BE2C (cell line): ENCODE measurements at regions not wholly inside any gene's neighbourhood (a gene's known extent, or its start where the extent isn't known, plus 50 kb on each side); places are given as distances from the start of the nearest gene placed in this dataset.
"Not testable (repeated sequence)": the region's sequence is repeated elsewhere in the genome, so short reads cannot be mapped to it uniquely, and the experiment has no call there.

ENCODE experiments used
- DNase-seq: peaks from one replicate; pipeline ENCODE4 v3.0.0-alpha.2; 2020
- H3K27me3 ChIP-seq: fragments of 250-450 bp; sonication (Bioruptor Pico); 2 replicates; pipeline ENCODE4 v1.5.1; 2020; ENCODE audit warnings: mild to moderate bottlenecking
- H3K36me3 ChIP-seq: fragments of 250-450 bp; sonication (Bioruptor Pico); 2 replicates; pipeline ENCODE4 v1.5.1; 2020; ENCODE audit warnings: mild to moderate bottlenecking
- H3K4me1 ChIP-seq: fragments of 250-450 bp; sonication (Bioruptor Pico); 2 replicates; pipeline ENCODE4 v1.5.1; 2020
- H3K4me3 ChIP-seq: 2 replicates; pipeline ENCODE4 v1.5.1; 2011; ENCODE audit warnings: low read depth, low read length
- H3K9me3 ChIP-seq: fragments of 250-450 bp; sonication (Bioruptor Pico); 2 replicates; pipeline ENCODE4 v1.5.1; 2020
- TF ChIP-seq, protein P1 (sequence below): IDR thresholded peaks from 2 replicates; pipeline ENCODE4 v1.5.1; 2012; ENCODE audit warnings: mild to moderate bottlenecking, low read depth, low read length

DNA sequence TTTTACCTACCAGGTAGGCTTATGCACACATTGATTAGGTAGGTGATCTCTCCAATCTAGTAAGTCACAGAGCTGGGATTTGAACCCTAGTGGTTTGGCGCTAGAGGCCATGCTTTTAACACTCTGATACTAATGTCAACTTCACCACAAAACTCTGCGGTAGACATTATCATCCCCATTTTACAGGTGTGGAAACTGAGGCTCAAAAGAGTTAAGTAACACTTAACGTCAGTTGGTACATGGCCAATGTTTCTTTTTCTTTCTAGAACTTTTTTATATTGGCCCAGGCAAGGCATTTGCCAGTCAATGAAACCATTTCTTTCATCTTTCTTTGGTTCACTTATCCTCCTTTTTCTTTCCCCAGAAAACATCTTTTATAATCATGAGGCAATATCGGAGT, 95.9 kb upstream of the KIF26B start:
- TF ChIP-seq, protein P1, sequence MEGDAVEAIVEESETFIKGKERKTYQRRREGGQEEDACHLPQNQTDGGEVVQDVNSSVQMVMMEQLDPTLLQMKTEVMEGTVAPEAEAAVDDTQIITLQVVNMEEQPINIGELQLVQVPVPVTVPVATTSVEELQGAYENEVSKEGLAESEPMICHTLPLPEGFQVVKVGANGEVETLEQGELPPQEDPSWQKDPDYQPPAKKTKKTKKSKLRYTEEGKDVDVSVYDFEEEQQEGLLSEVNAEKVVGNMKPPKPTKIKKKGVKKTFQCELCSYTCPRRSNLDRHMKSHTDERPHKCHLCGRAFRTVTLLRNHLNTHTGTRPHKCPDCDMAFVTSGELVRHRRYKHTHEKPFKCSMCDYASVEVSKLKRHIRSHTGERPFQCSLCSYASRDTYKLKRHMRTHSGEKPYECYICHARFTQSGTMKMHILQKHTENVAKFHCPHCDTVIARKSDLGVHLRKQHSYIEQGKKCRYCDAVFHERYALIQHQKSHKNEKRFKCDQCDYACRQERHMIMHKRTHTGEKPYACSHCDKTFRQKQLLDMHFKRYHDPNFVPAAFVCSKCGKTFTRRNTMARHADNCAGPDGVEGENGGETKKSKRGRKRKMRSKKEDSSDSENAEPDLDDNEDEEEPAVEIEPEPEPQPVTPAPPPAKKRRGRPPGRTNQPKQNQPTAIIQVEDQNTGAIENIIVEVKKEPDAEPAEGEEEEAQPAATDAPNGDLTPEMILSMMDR, result no peak

DNA sequence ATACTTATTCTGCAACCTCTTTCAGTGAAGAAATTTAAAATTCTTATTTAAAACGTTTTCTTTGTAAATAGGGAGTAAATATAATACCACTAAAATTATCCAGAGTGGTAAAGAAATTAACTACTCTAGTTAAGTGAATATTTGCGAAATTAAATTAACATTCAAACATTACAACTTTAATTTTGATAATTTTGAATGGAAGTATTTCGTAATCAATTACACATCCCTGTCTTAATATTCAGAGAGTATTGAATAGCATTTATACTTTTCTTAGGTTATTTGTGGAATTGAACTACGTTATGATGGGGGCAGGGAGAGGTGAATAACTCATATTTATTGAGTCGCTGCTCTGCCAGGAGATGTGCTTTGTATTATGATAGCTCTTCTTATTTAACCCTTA, 96.3 kb upstream of the KIF26B start:
- no peak for DNase-seq
- Histone ChIP-seq H3K4me1 (no peaks in the 10 kb centered on the region), H3K36me3 (no peaks in the 10 kb centered on the region), H3K27me3 (no peaks in the 10 kb centered on the region), H3K4me3 (no peak overlapping the region), H3K9me3 (no peaks in the 10 kb centered on the region)
- TF ChIP-seq, protein P1, result no peak

More for the DNA sequence above, 95.9 kb upstream of the KIF26B start:
- no peaks in the 10 kb centered on the region for H3K9me3 ChIP-seq
- no peaks in the 10 kb centered on the region for H3K36me3 ChIP-seq
- no peaks in the 10 kb centered on the region for H3K27me3 ChIP-seq
- H3K4me3 ChIP-seq, result no peak overlapping the region
- no peaks in the 10 kb centered on the region for H3K4me1 ChIP-seq
- DNase-seq, result no peak

DNA sequence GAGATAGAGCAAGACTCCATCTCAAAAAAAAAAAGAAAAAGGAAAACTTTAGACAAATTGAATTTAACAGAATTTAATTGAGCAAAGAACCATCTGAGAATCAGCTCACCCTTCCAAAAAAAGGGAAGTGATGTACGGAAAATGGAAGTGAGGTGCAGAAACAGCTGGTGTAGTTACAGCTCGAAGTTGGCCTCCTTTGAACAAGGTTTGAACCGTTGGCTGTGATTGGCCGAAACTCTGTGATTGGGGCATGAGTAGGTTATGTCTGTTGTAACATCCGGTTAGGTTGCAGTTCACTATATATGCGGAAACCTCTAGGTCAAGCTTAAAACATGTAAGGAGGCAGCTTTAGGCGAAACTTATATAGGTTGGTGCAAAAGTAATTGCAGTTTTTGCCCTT, 97.9 kb upstream of the KIF26B start:
- Histone ChIP-seq H3K27me3 (no peaks in the 10 kb centered on the region), H3K4me3 (no peak overlapping the region), H3K4me1 (no peaks in the 10 kb centered on the region), H3K9me3 (no peaks in the 10 kb centered on the region), H3K36me3 (no peaks in the 10 kb centered on the region)
- no peak for DNase-seq
- TF ChIP-seq, protein P1, result no peak

DNA sequence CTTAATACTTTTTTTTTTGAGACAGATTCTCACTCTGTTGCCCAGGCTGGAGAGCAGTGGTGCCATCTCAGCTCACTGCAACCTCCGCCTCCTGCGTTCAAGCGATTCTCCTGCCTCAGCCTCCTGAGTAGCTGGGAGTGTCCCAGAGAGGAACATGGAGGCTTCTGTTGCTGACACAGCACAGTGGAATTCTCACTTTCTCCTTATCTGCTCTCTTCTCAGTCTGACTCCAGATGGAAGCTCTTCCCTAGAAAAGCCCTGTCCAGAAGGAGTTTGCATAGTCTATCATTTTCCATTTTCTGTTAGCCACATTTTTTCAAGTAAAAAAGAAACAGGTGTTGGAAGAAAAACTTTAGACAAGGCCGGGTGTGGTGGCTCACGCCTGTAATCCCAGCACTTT, 98.5 kb upstream of the KIF26B start:
- H3K4me3 ChIP-seq, DNase-seq, H3K4me1 ChIP-seq, H3K9me3 ChIP-seq, H3K27me3 ChIP-seq, H3K36me3 ChIP-seq: not testable (repeated sequence)

DNA sequence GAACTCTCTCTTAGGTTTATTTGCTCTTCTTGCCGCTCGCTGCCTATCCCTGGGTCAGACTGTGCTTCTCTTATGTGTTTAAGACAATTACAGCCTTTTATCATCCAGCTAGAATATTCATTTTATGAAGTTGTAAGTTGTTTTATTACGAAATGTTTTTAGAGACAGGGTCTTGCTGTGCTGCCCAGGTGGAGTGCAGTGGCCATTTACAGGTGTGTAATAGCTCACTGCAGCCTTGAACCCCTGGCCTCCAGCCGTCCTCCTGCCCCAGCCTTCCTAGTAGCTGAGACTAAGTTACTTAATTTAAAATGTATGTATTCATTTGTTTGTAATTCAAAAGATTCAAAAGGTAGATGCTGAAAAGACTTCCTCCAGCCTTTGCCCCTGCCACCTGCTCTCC, 99.0 kb upstream of the KIF26B start:
- no peaks in the 10 kb centered on the region; the same call in 1 of the 2 replicates for H3K4me1 ChIP-seq

DNA sequence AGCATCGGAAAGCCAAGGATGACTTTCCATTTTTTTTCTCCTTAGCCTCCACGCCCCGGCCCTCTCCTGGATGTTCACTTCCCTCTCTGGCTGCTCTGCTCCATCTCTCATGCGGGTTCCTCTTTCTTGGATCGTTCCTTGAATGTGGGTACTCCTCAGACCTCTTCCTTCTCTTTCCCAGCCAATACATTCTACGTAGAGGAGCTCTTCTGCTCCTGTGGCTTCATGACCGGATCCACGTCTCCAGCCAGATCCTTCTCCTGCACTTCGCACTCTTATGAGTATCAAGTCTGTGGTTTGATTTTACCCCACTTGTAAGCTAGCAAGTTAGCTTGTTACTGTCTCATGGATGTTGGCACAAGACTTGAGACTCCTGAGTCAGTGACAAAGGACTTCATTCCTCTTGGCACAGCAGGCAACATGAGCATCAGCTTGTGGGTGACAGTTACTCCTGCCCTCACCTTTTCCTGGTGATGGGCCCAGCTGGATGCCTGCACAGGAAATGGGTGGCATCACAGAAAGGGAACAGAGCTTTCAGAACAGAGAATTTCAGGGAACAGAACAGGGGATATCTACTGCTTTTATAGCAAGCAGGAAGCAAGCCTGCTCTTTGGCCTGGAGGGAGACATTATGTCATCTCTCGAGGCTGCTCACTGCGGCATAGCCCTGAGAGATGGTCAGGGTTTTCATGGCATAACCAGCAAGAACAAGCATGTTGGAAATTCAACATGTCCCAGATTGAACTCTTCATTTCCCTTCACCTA, 100.1 kb upstream of the KIF26B start:
- Histone ChIP-seq H3K27me3 (no peaks in the 10 kb centered on the region), H3K36me3 (no peaks in the 10 kb centered on the region), H3K4me3 (no peak overlapping the region), H3K4me1 (no peaks in the 10 kb centered on the region; the same call in 1 of the 2 replicates), H3K9me3 (no peaks in the 10 kb centered on the region)
- TF ChIP-seq, protein P1, result no peak
- no peak for DNase-seq

More for the DNA sequence above, 99.0 kb upstream of the KIF26B start:
- no peak for DNase-seq
- no peaks in the 10 kb centered on the region for H3K27me3 ChIP-seq
- TF ChIP-seq, protein P1, result no peak
- no peaks in the 10 kb centered on the region for H3K36me3 ChIP-seq
- no peak overlapping the region for H3K4me3 ChIP-seq
- no peaks in the 10 kb centered on the region for H3K9me3 ChIP-seq
